ENCODE measurements at regions not wholly inside any gene's neighbourhood (a gene's known extent, or its start where the extent isn't known, plus 50 kb on each side); places are given as distances from the start of the nearest gene placed in this dataset.

- FAIRE-seq = no peak
- H2BK15ac ChIP-seq (ENCODE audit: low read length) = no peak overlapping the region
- no peak overlapping the region for H4K91ac ChIP-seq (replicated peaks; ENCODE audit: insufficient read length, low read length)
- H3K79me1 ChIP-seq (ENCODE audit: low read depth, low read length) = no peaks in the 10 kb centered on the region
- H3K56ac ChIP-seq (replicated peaks; ENCODE audit: insufficient read length, low read depth, low read length) = no peak overlapping the region
- 92% methylated on average over 6 of the region's 6 CpGs; no CpG with 5 or more reads in 1 of the 2 experiments for WGBS, 2 experiments (ENCODE audit: extremely low coverage in 1 of 2, insufficient coverage in 1 of 2, insufficient read length in 1 of 2, insufficient replicate concordance in 2 of 2, low coverage in 1 of 2, low lambda C conversion rate in 2 of 2, missing lambda C conversion rate in 1 of 2)
- no peak overlapping the region for H3K14ac ChIP-seq (ENCODE audit: insufficient read length)
- no peak overlapping the region; the same call in 1 of the 2 replicates for H3K18ac ChIP-seq (ENCODE audit: extremely low read depth, low read length)
- H3K79me2 ChIP-seq (ENCODE audit: control insufficient read depth in 1 of 2, insufficient read depth in 2 of 2, low read length in 2 of 2) = no peaks in the 10 kb centered on the region
- H2AFZ ChIP-seq (ENCODE audit: low read length) = 0 out of 2 replicates have a peak overlapping the region, but pooled peaks have one; percentile 19
- no peak overlapping the region for H3K23ac ChIP-seq (ENCODE audit: insufficient read length)
- no peak overlapping the region for H3K27ac ChIP-seq (ENCODE audit: low read depth, low read length)
- no peak overlapping the region for H2BK5ac ChIP-seq (ENCODE audit: low read depth, low read length)
- no peak overlapping the region for H2BK20ac ChIP-seq (ENCODE audit: low read length)
- H3K9ac ChIP-seq (replicated peaks in 1 of 4; ENCODE audit: extremely low read depth in 1 of 4, low read depth in 3 of 4, low read length in 3 of 4) = no peak overlapping the region
- H3K23me2 ChIP-seq (ENCODE audit: low read depth, low read length) = no peaks in the 10 kb centered on the region
- H2AK5ac ChIP-seq (ENCODE audit: low read depth, low read length) = no peak overlapping the region
- H2BK120ac ChIP-seq (replicated peaks; ENCODE audit: low read depth, low read length) = no peak overlapping the region
- H3K4me3 ChIP-seq (ENCODE audit: extremely low read depth in 1 of 4, insufficient read depth in 2 of 4, low read depth in 3 of 4, low read length in 4 of 4) = no peak overlapping the region
- no peak overlapping the region for H3K4me2 ChIP-seq (ENCODE audit: insufficient read depth in 1 of 2, low read depth in 2 of 2, low read length in 2 of 2)
- ChIA-PET POLR2A (ENCODE audit: partially characterized antibody) (no interaction called here), CTCF (ENCODE audit: partially characterized antibody) (no interaction called here)
- no peaks in the 10 kb centered on the region for H3K36me3 ChIP-seq (ENCODE audit: control insufficient read depth in 2 of 4, insufficient read depth in 4 of 4, low read length in 3 of 4)
- no peaks in the 10 kb centered on the region for H4K20me1 ChIP-seq (replicated peaks in 1 of 2; ENCODE audit: control insufficient read depth in 1 of 2, insufficient read depth in 2 of 2, low read length in 2 of 2)
- DNase-seq (ENCODE audit: low read depth in 1 of 2, low spot score in 2 of 2) = no peak
- H3K4ac ChIP-seq (replicated peaks; ENCODE audit: insufficient read length, low read depth, low read length) = no peak overlapping the region
- H3K4me1 ChIP-seq (replicated peaks in 1 of 4; ENCODE audit: control insufficient read depth in 3 of 4, insufficient read depth in 4 of 4, low read length in 3 of 4) = no peaks in the 10 kb centered on the region
- no peak overlapping the region for H4K5ac ChIP-seq (ENCODE audit: insufficient read length, low read depth, low read length)
- H2BK12ac ChIP-seq (ENCODE audit: low read depth, low read length) = no peak overlapping the region
- H3K9me3 ChIP-seq (ENCODE audit: insufficient read depth in 2 of 2, low read depth in 1 of 2, low read length in 1 of 2) = no peaks in the 10 kb centered on the region
- H4K8ac ChIP-seq (ENCODE audit: extremely low read depth, insufficient read depth, low read length) = no peak overlapping the region
- peaks cover 0 to 1% (median 0%) of the 10 kb centered on the region in 4 experiments; a peak in 1 of 7 replicates for H3K27me3 ChIP-seq (replicated peaks in 1 of 4; ENCODE audit: control insufficient read depth in 3 of 4, extremely low read depth in 1 of 4, insufficient read depth in 3 of 4, low read length in 3 of 4)
- TF ChIP-seq RFX5 (IDR thresholded peaks at IDR 0.05; ENCODE audit: borderline replicate concordance, low read depth, low read length) (no peak), CHD2 (IDR thresholded peaks at IDR 0.05; ENCODE audit: low read length) (no peak), CBX5 (IDR thresholded peaks at IDR 0.05; ENCODE audit: low read depth, low read length) (no peak), KDM4A (IDR thresholded peaks at IDR 0.05; ENCODE audit: low read depth, low read length, severe bottlenecking) (no peak), MAFK (IDR thresholded peaks at IDR 0.05; ENCODE audit: low read depth, low read length) (no peak), RBBP5 (IDR thresholded peaks at IDR 0.05; ENCODE audit: borderline replicate concordance, low read depth, low read length) (no peak), CTCF (IDR thresholded peaks at IDR 0.05; ENCODE audit: control extremely low read depth in 1 of 3, insufficient read depth in 1 of 3, low read depth in 1 of 3, low read length in 3 of 3) (no peak), POLR2AphosphoS5 (IDR thresholded peaks at IDR 0.05; ENCODE audit: low read depth, low read length) (no peak), MAX (IDR thresholded peaks at IDR 0.05) (no peak), EZH2 (IDR thresholded peaks at IDR 0.05; ENCODE audit: low read depth, low read length, severe bottlenecking) (no peak)
These were observed 78.0 kb upstream of the RARB start for GRCh38 chr3:25349828-25350724.

Measured in H1 (cell line).